HEK293T (cell line): ENCODE measurements at regions not wholly inside any gene's neighbourhood (a gene's known extent, or its start where the extent isn't known, plus 50 kb on each side); places are given as distances from the start of the nearest gene placed in this dataset.
"Not testable (repeated sequence)": the region's sequence is repeated elsewhere in the genome, so short reads cannot be mapped to it uniquely, and the experiment has no call there.

Experiments used
- CTCF ChIA-PET: fragments of 350-600 bp; formaldehyde crosslinking; extraction: SDS; loops from one replicate; lab custom pipeline; 2021; ENCODE audit warnings: antibody characterized with exemption, inconsistent platforms; lab: Yijun Ruan, JAX
- POLR2A ChIA-PET: fragments of 350-600 bp; formaldehyde crosslinking; extraction: SDS; loops from one replicate; lab custom pipeline; 2020; ENCODE audit warnings: antibody characterized with exemption, inconsistent platforms; lab: Yijun Ruan, JAX
- DNase-seq: peaks from one replicate; pipeline ENCODE4 v3.0.0; 2012; ENCODE audit warnings: mixed read lengths; ENCODE audit errors: extremely low spot score
- ARNT ChIP-seq: fragments of 450-650 bp; IDR thresholded peaks from 2 replicates; pipeline ENCODE4 v1.6.1; 2017; ENCODE audit warnings: mild to moderate bottlenecking
- BHLHE40 ChIP-seq: fragments of 450-650 bp; IDR thresholded peaks from 2 replicates; pipeline ENCODE4 v1.6.1; 2016; ENCODE audit warnings: mild to moderate bottlenecking, moderate library complexity, borderline replicate concordance
- CTBP1 ChIP-seq: fragments of 450-650 bp; IDR thresholded peaks from 2 replicates; pipeline ENCODE4 v1.6.1; 2016; ENCODE audit warnings: borderline replicate concordance
- ELF4 ChIP-seq: fragments of 450-650 bp; IDR thresholded peaks from 2 replicates; pipeline ENCODE4 v1.6.1; 2017; ENCODE audit warnings: antibody characterized with exemption
- FOXA1 ChIP-seq: fragments of 450-650 bp; IDR thresholded peaks from 2 replicates; pipeline ENCODE4 v1.6.1; 2016; ENCODE audit warnings: mild to moderate bottlenecking
- FOXK2 ChIP-seq: fragments of 450-650 bp; IDR thresholded peaks from 2 replicates; pipeline ENCODE4 v1.6.1; 2016; ENCODE audit warnings: mild to moderate bottlenecking
- FOXM1 ChIP-seq: fragments of 450-650 bp; IDR thresholded peaks from 2 replicates; pipeline ENCODE4 v1.6.1; 2017; ENCODE audit warnings: mild to moderate bottlenecking, borderline replicate concordance
- HDGF ChIP-seq: fragments of 450-650 bp; IDR thresholded peaks from 2 replicates; pipeline ENCODE4 v1.6.1; 2017; ENCODE audit warnings: antibody characterized with exemption, borderline replicate concordance
- L3MBTL2 ChIP-seq: fragments of 450-650 bp; conservative IDR thresholded peaks from 2 replicates; pipeline ENCODE4 v1.6.1; 2016; ENCODE audit warnings: mild to moderate bottlenecking
- LEF1 ChIP-seq: fragments of 450-650 bp; IDR thresholded peaks from 2 replicates; pipeline ENCODE4 v1.6.1; 2017; ENCODE audit warnings: mild to moderate bottlenecking, borderline replicate concordance
- NFRKB ChIP-seq: fragments of 450-650 bp; IDR thresholded peaks from 2 replicates; pipeline ENCODE4 v1.6.1; 2016; ENCODE audit warnings: mild to moderate bottlenecking, moderate library complexity
- PKNOX1 ChIP-seq: fragments of 450-650 bp; IDR thresholded peaks from 2 replicates; pipeline ENCODE4 v1.6.1; 2016
- SP1 ChIP-seq: fragments of 450-650 bp; IDR thresholded peaks from 2 replicates; pipeline ENCODE4 v1.6.1; 2017
- SUZ12 ChIP-seq: fragments of 450-650 bp; IDR thresholded peaks from 2 replicates; pipeline ENCODE4 v1.6.1; 2016; ENCODE audit warnings: mild to moderate bottlenecking
- TARDBP ChIP-seq: fragments of 450-650 bp; IDR thresholded peaks from 2 replicates; pipeline ENCODE4 v1.6.1; 2016
- ZNF384 ChIP-seq: fragments of 450-650 bp; IDR thresholded peaks from 2 replicates; pipeline ENCODE4 v1.6.1; 2016

GRCh38 chr16:17917316-17918019 lies 419.1 kb downstream of the NPIPA8 start:
- ChIA-PET CTCF (no interaction called here), POLR2A (no interaction called here)
- DNase-seq = no peak
- no peak for TF ChIP-seq SUZ12
- no peak for TF ChIP-seq LEF1
- TF ChIP-seq FOXK2 = no peak

GRCh38 chr16:17915791-17916190 lies 420.7 kb downstream of the NPIPA8 start:
- POLR2A ChIA-PET = no interaction called here

GRCh38 chr16:17914168-17914567 lies 422.4 kb downstream of the NPIPA8 start:
- ChIA-PET CTCF (no interaction called here), POLR2A (no interaction called here)

More at GRCh38 chr16:17915791-17916190, 420.7 kb downstream of the NPIPA8 start:
- no peak for DNase-seq
- CTCF ChIA-PET = no interaction called here
- TF ChIP-seq TARDBP (no peak), PKNOX1 (no peak), FOXK2 (no peak), L3MBTL2 (no peak)

GRCh38 chr16:17911578-17911977 lies 425.0 kb downstream of the NPIPA8 start:
- POLR2A ChIA-PET, CTCF ChIA-PET, DNase-seq: not testable (repeated sequence)

More at GRCh38 chr16:17914168-17914567, 422.4 kb downstream of the NPIPA8 start:
- TF ChIP-seq FOXA1 (no peak), CTBP1 (no peak), ARNT (no peak), TARDBP (no peak), BHLHE40 (no peak), HDGF (no peak)
- DNase-seq = no peak

- CTCF ChIA-PET, DNase-seq, POLR2A ChIA-PET: not testable (repeated sequence)
Observed at GRCh38 chr16:17906626-17907025, 429.9 kb downstream of the NPIPA8 start.

- POLR2A ChIA-PET = no interaction called here
- TF ChIP-seq ELF4 (no peak), LEF1 (no peak), CTBP1 (no peak), PKNOX1 (no peak), FOXK2 (no peak), TARDBP (no peak), SUZ12 (no peak), NFRKB (no peak), ZNF384 (no peak), FOXA1 (no peak), FOXM1 (no peak), SP1 (no peak), HDGF (no peak), L3MBTL2 (no peak)
- CTCF ChIA-PET = no interaction called here
- no peak for DNase-seq
Observed at GRCh38 chr16:17901309-17901708, 430.5 kb upstream of the XYLT1 start.

GRCh38 chr16:17899141-17899540 lies 428.4 kb upstream of the XYLT1 start:
- ChIA-PET POLR2A (no interaction called here), CTCF (no interaction called here)
- TF ChIP-seq SUZ12 (no peak), FOXA1 (no peak), TARDBP (no peak), PKNOX1 (no peak)
- no peak for DNase-seq

GRCh38 chr16:17887963-17888362 lies 417.2 kb upstream of the XYLT1 start:
- TF ChIP-seq SUZ12 (no peak), SP1 (no peak), FOXK2 (no peak), PKNOX1 (no peak), LEF1 (no peak), ZNF384 (no peak), ARNT (no peak)
- ChIA-PET POLR2A (no interaction called here), CTCF (no interaction called here)
- no peak for DNase-seq
